Activated CD4-positive, alpha-beta T cell treated with anti-CD3 and anti-CD28 coated beads, Interleukin-2, amount 50 U/mL, for 16 hours (primary cell): ENCODE measurements at regions not wholly inside any gene's neighbourhood (a gene's known extent, or its start where the extent isn't known, plus 50 kb on each side); places are given as distances from the start of the nearest gene placed in this dataset.
"Not testable (repeated sequence)": the region's sequence is repeated elsewhere in the genome, so short reads cannot be mapped to it uniquely, and the experiment has no call there.

Experiments used
- DNase-seq: peaks from one replicate; pipeline ENCODE4 v3.0.0-alpha.2; 2020

- DNase-seq, result no peak
Measured at GRCh38 chr11:122020902-122021301, 95.1 kb downstream of the BLID start.

DNA sequence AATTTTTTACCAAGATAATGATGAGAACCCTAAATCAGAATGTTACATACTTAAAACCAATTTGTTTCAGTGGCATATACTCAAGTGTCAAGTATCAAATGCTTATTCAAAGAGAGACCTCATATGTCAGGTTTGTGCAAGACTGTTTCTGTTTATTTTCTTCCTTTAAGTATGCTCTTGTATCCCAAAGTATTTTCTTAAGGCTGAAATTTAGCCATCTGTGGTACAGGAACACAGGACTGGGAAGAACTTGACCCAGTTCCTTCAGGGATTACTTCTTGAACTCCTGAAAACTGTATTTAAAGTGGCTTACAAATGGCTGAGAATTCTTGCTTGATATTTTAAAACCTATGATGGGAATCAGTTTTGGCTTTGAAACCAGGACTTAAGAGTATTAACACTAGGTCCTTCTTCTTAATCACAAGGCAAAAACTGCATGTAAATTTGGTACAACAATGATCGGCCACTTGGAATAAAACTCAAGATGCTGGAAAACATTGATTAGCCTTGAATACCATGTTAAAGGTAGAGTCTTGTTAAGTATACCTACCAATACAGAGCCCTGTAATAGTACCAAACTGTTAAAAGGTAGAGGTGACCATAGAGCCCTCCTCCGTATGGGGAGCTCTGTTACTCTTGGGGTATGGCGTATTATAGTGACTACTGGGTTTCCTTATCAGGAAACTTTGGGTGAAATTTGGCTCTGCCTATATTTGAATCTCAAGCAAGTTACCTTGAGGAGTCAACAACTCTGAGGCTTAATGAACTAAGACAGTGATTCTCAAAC lies 95.9 kb downstream of the BLID start:
- DNase-seq, result no peak

DNA sequence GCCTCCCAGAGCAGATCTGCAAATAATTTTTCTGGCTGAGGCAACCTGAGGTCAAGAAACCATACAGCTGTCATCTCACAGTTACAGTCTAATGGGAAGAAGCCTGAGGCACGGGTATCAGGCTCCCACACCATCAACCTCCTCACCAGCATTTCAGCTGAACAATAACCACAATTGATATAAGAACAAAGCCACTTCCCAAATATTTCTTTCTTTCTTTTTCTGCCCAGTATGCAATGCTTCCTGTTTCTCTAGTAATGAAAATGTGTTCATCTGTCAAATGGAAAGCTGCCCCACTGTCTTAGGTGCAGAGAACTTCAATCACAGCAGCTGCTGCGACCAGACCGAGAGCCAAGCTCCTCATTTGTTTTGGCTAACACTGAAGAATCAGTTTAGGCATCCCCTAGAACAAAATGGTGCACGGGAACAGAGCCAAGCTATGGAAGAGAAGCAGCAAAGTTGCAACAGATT lies 108.4 kb downstream of the BLID start:
- no peak for DNase-seq

DNA sequence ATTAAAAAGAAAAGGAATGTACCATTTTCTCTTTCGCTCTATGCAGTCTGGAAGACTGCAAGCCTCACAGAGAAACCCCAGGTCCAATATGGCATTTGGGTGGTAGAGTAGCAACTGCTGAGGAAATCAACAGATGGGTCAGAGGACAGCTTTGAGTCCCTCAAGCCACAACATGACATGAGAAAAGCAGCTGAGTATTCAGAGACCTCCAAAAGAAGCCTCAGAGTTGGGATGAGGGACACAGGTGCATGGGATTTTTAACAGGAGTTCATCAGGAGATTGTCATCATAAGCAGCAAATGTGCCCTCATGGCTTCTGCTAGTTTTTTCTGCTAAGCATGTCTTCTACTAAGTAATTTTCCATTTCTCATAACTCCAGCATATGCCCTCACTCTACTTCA lies 111.6 kb downstream of the BLID start:
- DNase-seq, result no peak

DNA sequence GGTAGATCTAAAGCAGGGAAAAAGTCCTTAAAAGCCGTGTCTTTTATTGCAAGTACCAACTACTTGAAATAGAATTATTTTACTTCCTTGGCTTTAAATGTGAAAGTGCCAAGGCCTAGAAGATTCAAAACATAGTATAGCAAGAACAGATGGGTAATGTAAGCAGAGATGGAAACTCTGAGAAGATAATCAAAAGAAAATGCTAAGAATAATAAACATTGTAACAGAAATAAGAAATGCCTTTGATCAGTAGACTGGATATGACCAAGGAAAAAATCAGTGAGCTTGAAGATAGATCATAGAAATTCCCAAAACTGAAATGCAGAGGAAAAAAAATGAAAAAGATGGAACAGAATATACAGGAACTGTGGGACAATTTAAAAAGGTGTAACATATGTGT lies 113.1 kb downstream of the BLID start:
- no peak for DNase-seq

- no peak for DNase-seq
Measured at GRCh38 chr11:122002047-122002446, 114.0 kb downstream of the BLID start.

GRCh38 chr11:121999651-122000050 lies 116.4 kb downstream of the BLID start:
- DNase-seq, result no peak

GRCh38 chr11:121996574-121996973 lies 119.4 kb downstream of the BLID start:
- DNase-seq, result no peak

DNA sequence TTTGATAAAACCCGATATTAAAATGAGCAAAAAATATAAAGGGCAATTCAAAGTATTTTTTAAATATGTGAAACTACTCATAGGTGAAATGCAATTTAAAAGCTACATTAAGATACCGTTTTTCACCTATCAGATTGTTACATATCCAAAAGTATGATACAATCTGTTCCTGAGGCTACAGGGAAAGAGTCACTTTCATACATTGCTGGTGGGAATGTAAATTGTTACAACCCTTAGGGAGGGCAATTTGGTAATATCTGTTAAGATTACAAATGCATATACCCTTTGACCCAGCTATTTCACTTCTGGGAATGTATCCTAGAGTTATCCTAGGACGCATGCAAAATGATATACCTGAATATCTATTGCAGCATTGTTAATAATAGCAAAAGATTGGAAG lies 132.1 kb downstream of the BLID start:
- DNase-seq, result no peak

DNA sequence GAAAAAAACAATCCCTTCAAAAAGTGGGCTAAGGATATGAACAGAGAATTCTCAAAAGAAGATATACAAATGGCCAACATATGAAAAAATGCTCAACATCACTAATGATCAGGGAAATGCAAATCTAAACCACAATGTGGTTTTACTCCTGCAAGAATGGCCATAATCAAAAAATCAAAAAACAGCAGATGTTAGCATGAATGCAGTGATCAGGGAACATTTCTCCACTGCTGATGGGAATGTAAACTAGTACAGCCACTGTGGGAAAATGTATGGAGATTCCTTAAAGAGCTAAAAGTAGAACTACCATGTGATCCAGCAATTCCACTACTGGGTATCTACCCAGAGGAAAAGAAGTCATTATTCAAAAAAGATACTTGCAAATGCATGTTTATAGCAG lies 138.1 kb downstream of the BLID start:
- DNase-seq, result not testable (repeated sequence)

DNA sequence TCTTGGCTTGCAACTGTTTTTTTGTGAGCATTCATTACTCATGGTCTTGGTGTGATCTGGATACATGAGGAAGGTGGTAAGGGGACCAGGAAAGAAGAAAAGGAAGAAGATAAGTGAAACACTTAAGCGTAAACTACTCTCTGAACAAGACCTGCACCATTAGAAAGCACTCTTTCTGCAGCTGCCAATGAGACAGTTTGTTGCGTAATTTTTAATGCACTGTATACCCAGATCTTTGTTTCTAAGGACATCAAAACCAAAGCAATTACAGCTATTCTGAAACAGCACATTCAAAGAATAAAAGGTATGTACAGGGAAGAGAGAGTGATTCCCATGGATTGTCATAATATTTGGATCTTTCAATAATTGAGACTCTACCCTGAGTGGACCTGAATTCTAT lies 147.4 kb downstream of the BLID start:
- no peak for DNase-seq

DNA sequence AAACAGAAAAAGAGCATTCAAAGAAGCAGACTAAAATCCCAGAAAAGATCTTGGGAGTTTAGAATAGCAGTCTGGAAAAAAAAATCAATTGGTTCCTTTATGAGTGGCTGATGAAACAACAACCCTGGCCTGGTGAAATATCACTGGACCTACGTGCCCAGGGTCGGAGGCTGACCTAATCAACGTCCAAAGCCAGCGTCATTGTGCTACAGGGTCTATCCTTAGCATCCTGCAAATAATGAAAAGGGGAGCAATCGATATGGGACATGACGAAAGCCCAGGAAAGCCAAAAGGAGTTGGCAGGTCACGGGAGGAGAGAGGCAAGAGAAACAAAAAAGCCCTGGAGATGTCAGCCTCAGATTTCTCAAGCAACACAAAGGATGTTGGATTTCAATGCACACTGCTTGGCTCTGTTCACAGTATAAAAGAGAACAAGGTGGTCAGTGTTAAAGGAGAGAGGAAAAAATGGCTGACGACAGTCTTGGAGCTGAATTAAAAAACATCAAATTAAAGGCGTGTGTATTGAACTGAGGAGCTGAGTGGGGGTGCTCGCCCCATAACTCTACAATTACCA lies 148.8 kb downstream of the BLID start:
- no peak for DNase-seq

- DNase-seq, result no peak
Measured at GRCh38 chr11:121965330-121965729, 150.7 kb downstream of the BLID start.

DNA sequence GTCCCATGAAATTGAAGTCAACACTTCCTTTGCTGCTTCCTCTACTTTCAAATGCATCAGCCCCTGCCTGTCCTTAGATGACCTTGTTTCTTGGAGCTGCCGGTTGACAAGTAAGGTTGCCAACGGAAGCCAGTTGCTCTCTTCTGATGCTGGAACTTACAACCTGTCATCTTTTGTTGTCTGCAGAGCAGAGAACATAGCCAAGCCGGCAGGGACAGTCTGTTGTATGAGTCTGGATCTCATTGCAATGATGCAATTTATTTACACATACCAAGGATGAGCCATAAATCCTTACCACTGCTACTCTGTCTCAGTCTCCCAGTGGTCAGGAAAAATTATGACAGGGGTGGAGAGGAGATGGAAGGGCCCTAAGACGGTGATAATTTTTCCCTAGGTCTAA lies 151.4 kb downstream of the BLID start:
- no peak for DNase-seq

DNA sequence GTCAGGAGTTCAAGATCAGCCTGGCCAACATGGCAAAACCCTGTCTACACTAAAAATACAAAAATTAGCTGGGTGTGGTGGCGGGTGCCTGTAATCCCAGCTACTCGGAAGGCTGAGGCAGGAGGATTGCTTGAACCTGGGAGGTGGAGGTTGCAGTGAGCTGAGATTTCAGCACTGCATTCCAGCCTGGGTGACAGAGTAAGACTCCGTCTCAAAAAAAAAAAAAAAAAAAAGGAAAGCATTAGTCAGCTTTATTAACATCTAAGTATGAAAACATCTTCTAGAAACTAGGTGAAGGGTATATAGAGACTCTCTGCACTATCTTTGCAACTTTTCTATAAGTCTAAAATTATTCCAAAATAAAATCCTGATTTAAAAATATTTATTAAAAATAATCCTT lies 152.2 kb downstream of the BLID start:
- DNase-seq, result not testable (repeated sequence)

DNA sequence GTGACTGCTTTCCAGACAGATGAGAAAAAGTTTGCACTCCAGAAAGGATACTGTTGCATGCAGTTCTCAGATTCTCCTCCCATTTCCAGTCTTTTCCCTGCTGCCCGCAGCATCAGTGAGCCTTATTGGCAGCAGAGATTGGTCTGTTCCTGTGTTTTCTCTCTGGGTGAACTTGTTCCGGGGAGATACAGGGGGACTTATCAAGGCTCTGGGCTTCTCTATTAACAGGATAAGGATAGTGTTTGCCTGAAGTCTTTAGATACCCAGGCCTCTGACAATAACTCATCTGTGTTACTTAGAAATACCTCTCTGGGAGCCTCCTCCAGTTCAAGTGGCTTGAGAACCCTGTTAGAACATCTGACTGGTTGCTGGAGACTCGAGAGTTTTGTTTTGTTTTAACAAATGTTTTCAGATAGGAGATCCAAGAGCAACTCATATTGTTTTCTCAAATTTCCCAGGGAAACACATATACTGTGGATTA lies 154.7 kb downstream of the BLID start:
- DNase-seq, result no peak

- no peak for DNase-seq
Measured at GRCh38 chr11:121958971-121959325, 157.1 kb downstream of the BLID start.

DNA sequence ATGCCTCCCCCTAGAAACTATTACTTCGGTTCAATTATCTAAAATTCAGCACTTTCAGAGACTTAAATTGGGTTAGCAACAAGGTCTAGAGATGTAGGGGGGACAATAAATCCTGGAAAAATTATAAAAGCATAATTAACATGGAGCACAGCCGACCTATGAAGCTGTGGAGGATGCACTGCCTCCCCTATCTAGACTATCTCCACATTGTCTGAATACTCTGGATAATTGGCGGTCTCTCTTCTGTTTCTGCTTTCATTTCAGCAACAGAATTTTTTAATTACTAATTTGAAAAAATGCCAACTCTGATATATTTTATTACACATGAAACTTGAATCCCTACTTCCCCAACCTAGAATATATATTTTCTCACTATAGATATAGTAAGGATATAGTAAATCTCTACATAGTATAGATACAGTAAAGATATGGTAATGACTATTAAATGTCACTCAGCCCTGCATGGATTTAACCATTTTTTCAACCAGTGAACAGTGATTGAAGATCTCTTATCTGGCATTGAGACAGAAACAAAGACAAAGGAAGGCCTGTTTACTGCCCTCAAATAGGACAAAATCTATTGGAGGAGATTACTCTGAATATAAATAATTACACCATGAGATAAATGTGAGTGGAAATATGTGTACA lies 157.6 kb downstream of the BLID start:
- DNase-seq, result no peak

DNA sequence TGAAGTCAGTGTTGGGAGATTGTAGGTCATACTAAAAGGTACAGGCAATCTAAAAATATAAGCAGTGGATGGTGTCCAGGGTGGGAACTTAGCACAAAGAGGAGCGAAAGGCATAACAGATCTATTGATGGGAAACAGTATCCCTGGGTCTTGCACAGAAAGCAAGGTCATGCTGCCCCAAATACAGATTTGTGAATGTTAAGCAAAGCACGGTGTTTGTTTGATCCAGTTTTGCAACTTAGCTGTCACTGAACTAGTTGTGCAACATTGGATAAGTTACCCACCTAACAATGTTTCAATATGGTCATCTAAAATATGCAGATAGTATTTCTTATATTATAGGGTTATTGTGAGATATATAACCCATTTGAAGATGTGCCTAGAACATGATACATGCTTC lies 162.9 kb downstream of the BLID start:
- DNase-seq, result no peak

GRCh38 chr11:121950160-121950559 lies 165.9 kb downstream of the BLID start:
- no peak for DNase-seq

DNA sequence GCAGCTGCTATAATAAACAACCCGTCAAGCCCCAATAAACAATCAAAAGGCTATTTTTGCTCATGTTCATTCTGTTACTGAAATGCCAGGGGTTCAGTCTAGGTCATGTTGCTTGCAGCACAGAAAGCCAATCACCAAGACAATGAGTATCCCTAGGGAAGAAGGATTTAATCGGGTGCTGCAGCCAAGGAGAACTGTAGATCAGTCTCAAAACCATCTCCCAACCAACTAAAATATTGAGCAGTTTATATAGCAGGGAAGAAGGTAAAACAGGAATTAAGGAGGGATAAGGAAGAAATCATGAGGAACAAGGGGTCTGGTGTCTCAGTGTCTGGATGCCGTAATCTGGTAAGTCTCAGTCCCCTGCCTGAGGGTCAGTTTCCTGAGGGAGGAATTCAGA lies 169.5 kb downstream of the BLID start:
- DNase-seq, result no peak

DNA sequence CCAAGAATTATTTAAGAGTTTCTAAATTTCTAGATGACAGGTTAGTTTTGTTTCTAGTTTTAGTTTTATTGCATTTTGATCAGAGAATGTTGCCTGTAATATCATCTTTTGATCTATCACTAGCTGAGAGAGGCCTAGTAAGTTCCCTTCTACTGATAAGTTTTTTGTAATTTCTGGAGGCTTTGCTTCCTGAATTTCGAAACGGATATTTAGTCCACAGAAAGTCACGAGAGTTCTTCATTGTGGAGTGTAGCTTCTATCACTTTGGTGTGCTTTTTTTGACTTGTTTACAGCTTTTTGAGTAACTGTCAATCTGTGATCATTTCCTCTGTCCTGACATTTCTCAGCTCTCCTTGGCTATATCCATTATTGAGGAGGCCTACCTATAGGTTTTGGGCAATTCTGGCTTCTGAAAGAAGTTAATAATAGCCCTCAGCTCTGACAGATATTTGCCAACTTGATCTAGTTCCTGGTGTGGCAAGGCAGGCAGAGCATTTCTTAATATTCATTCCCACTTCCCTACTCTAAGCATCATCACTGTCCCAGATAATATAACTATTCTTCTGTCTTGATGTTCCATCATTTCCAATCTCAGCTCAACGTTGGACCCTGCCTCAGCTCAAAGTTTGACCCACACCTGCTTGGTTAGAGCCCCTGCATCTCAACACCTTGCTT lies 171.3 kb downstream of the BLID start:
- no peak for DNase-seq

DNA sequence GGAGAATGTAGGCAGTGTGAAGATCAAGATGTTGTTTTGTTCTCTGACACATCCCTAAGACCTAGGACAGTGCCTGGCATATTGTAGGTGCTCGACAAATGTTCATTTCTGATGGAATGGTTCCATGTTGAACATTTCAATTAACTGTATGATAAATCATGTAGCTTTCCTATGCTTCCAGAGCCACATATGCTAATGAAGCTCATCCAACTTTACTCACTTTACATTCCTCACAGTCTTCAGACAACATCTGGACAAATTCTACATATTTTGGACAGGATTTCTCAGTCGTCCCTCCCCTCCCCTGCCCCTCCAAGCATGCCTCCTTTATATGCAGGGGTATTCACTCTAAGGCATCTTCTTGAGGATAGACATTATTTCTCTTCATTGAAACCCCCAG lies 177.9 kb downstream of the BLID start:
- DNase-seq, result no peak
